ENCODE measurements at regions not wholly inside any gene's neighbourhood (a gene's known extent, or its start where the extent isn't known, plus 50 kb on each side); places are given as distances from the start of the nearest gene placed in this dataset.
A peak's percentile ranks its signal among the peaks of the same experiment; 100 is the strongest.

- peak; percentile 33 for DNase-seq (ENCODE audit: low read depth)
- H3K4me3 ChIP-seq (replicated peaks; ENCODE audit: low read depth, low read length) = no peak overlapping the region
- no peak for TF ChIP-seq CTCF (IDR thresholded peaks at IDR 0.05; ENCODE audit: low read length, missing control alignments)
These were observed 57.9 kb upstream of the MAF start for GRCh38 chr16:79658301-79659033.

- no peak for DNase-seq (ENCODE audit: low read depth)
- no peak for TF ChIP-seq CTCF (IDR thresholded peaks at IDR 0.05; ENCODE audit: low read length, missing control alignments)
These were observed 56.1 kb upstream of the MAF start for GRCh38 chr16:79656553-79657115.

GRCh38 chr16:79653373-79653891 lies 52.9 kb upstream of the MAF start:
- DNase-seq (ENCODE audit: low read depth) = peak; percentile 13
- H3K4me3 ChIP-seq (replicated peaks; ENCODE audit: low read depth, low read length) = no peak overlapping the region
- no peak for TF ChIP-seq CTCF (IDR thresholded peaks at IDR 0.05; ENCODE audit: low read length, missing control alignments)

More at GRCh38 chr16:79656553-79657115, 56.1 kb upstream of the MAF start:
- H3K4me3 ChIP-seq (replicated peaks; ENCODE audit: low read depth, low read length) = no peak overlapping the region

- peak; percentile 19 for DNase-seq (ENCODE audit: low read depth)
- TF ChIP-seq CTCF (IDR thresholded peaks at IDR 0.05; ENCODE audit: low read length, missing control alignments) = no peak
- no peak overlapping the region for H3K4me3 ChIP-seq (replicated peaks; ENCODE audit: low read depth, low read length)
These were observed 50.8 kb upstream of the MAF start for GRCh38 chr16:79651363-79651762.
